Parathyroid adenoma (tissue), 2 donors: ENCODE measurements at regions not wholly inside any gene's neighbourhood (a gene's known extent, or its start where the extent isn't known, plus 50 kb on each side); places are given as distances from the start of the nearest gene placed in this dataset.
"Not testable (repeated sequence)": the region's sequence is repeated elsewhere in the genome, so short reads cannot be mapped to it uniquely, and the experiment has no call there.

Experiments used
- H2AFZ ChIP-seq: fragments of 300-600 bp; sonication (generic); one replicate; pipeline ENCODE4 v1.7.0; 2017; ENCODE audit warnings: antibody characterized with exemption, mild to moderate bottlenecking
- H3K27ac ChIP-seq: fragments of 300-600 bp; sonication (generic); one replicate; pipeline ENCODE4 v1.7.0; 2017
- H3K27me3 ChIP-seq: fragments of 300-600 bp; sonication (generic); one replicate; pipeline ENCODE4 v1.7.0; 2017; ENCODE audit warnings: low read length; ENCODE audit not compliant: control insufficient read depth, insufficient read depth
- H3K36me3 ChIP-seq: fragments of 300-600 bp; sonication (generic); one replicate; pipeline ENCODE4 v1.7.0; 2017; ENCODE audit warnings: low read length; ENCODE audit not compliant: control insufficient read depth, insufficient read depth
- H3K4me1 ChIP-seq: fragments of 300-600 bp; sonication (generic); one replicate; pipeline ENCODE4 v1.7.0; 2017; ENCODE audit warnings: control low read depth
- H3K4me2 ChIP-seq: fragments of 300-600 bp; sonication (generic); one replicate; pipeline ENCODE4 v1.7.0; 2017; ENCODE audit warnings: low read length
- H3K4me3 ChIP-seq: fragments of 300-600 bp; sonication (generic); one replicate; pipeline ENCODE4 v1.7.0; 2017; ENCODE audit warnings: low read depth, low read length
- H3K79me2 ChIP-seq: fragments of 300-600 bp; sonication (generic); one replicate; pipeline ENCODE4 v1.7.0; 2017; ENCODE audit warnings: control low read depth
- H3K9ac ChIP-seq: fragments of 300-600 bp; sonication (generic); one replicate; pipeline ENCODE4 v1.7.0; 2017; ENCODE audit warnings: mild to moderate bottlenecking
- H3K9me3 ChIP-seq: fragments of 300-600 bp; sonication (generic); one replicate; pipeline ENCODE4 v1.7.0; 2017; ENCODE audit warnings: low read length; ENCODE audit not compliant: control insufficient read depth
- CTCF ChIP-seq: fragments of 300-600 bp; sonication (generic); IDR thresholded peaks from one replicate; pipeline ENCODE4 v1.7.0; 2017; ENCODE audit warnings: antibody characterized with exemption, mild to moderate bottlenecking
- donor health status: primary hyperparathyroidism.

DNA sequence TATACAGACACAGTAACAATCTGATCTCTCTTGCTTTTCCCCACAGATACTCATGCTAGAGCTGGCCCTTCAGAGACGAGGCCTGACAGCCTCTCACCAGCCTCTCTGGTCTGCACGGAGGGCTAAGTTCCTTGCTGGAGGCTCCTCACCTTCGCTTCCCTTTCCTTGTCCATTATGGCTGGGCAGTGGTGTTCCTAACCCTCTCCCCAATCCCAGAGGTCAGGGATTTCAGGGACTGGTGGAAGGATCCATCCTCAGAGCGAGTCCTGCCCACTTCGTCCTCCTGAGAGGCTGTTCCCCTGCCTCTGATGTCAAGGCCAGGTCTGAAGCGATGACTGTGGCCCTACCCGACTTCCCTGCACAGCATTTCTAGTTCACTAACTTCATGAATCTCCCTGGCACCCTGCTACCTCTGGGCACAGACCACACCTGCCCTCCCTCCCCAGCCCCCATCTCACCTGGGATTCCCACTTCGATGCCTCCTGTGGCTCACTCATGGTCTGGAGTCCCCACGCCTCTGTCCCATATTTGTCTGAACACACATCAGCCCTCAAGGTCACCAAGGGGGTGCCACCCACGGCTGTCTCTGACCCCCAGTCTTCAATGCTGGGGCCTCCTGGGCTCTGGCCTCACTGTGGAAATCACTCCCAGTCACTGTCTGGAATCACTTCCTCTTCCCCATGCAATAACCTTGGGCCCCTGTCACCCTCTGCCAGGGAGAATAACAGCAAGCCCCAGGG is 124.9 kb upstream of the PRR20G start:
- no peak overlapping the region for H2AFZ ChIP-seq
- no peaks in the 10 kb centered on the region for H3K4me1 ChIP-seq
- H3K36me3 ChIP-seq = no peaks in the 10 kb centered on the region
- no peak overlapping the region for H3K4me2 ChIP-seq
- no peak overlapping the region for H3K9ac ChIP-seq
- no peak for TF ChIP-seq CTCF
- H3K9me3 ChIP-seq = no peaks in the 10 kb centered on the region
- no peaks in the 10 kb centered on the region for H3K79me2 ChIP-seq
- H3K27me3 ChIP-seq = no peaks in the 10 kb centered on the region
- H3K27ac ChIP-seq = no peak overlapping the region
- no peak overlapping the region for H3K4me3 ChIP-seq

DNA sequence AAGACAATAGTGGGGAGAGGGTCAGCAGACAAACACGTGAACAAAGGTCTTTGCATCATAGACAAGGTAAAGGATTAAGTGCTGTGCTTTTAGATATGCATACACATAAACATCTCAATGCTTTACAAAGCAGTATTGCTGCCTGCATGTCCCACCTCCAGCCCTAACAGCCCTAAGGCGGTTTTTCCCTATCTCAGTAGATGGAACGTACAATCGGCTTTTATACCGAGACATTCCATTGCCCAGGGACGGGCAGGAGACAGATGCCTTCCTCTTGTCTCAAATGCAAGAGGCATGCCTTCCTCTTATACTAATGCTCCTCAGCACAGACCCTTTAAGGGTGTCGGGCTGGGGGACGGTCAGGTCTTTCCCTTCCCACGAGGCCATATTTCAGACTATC is 124.0 kb upstream of the PRR20G start:
- H2AFZ ChIP-seq, H3K27ac ChIP-seq, H3K9ac ChIP-seq, H3K4me3 ChIP-seq, H3K4me2 ChIP-seq, H3K27me3 ChIP-seq, H3K4me1 ChIP-seq, H3K36me3 ChIP-seq, H3K9me3 ChIP-seq, H3K79me2 ChIP-seq: not testable (repeated sequence)

DNA sequence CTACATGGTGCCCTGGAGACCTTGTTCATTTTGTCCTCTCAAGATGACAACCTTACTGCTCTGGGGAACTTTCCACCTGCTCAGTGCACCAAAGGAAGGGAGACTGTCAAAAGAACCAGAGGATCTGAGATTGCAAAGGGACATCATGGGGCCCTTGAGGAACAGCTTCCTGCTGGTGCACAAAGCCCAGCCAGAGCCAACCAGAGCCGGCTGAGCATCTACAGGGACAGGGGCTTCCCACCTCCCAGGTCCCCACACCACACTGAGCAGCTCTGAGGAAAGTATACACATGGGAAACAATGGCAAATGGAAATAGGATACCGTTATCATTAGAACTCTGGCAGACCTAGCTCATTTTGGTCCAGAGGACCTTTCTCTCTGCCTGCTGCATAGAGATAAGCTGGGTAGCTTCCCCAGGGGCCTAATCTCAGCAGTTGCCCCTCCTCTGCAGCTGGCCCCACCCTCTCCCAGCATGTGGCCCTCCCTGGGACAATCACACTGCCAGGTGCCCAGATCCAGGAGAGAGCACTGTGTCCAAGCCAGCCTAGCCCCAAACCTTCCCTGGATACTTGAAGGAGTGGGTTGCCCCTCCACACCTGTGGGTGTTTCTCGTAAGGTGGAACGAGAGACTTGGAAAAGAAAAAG is 123.4 kb upstream of the PRR20G start:
- Histone ChIP-seq H3K36me3 (no peaks in the 10 kb centered on the region), H3K27me3 (no peaks in the 10 kb centered on the region), H3K9me3 (no peaks in the 10 kb centered on the region), H3K9ac (no peak overlapping the region), H3K4me2 (no peak overlapping the region), H3K4me3 (no peak overlapping the region), H3K27ac (no peak overlapping the region), H2AFZ (no peak overlapping the region), H3K4me1 (no peaks in the 10 kb centered on the region), H3K79me2 (no peaks in the 10 kb centered on the region)
- no peak for TF ChIP-seq CTCF

DNA sequence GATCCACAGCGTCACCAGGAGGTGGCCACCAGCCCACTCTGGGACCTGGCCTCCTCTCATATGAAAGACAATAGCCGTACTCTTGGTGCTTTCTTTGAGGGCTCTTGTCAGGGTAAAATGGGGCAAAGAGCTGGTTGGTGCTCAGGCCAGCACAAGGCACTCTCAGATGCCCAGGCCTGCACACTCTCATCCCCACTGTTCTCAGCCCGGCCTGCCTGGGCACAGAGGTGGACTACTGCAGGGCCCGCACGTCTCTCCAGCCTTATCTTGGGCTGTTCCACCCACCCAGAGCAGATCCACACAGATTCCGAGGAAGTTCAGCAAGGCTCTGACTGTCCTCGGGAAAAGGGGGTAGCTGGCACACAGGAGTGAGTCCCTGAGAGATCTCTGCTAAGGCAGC is 122.8 kb upstream of the PRR20G start:
- Histone ChIP-seq H3K9ac (no peak overlapping the region), H3K4me1 (no peaks in the 10 kb centered on the region), H3K9me3 (no peaks in the 10 kb centered on the region), H3K36me3 (no peaks in the 10 kb centered on the region), H3K4me3 (no peak overlapping the region), H3K4me2 (no peak overlapping the region), H3K27me3 (no peaks in the 10 kb centered on the region), H2AFZ (no peak overlapping the region), H3K27ac (no peak overlapping the region), H3K79me2 (no peaks in the 10 kb centered on the region)
- no peak for TF ChIP-seq CTCF

DNA sequence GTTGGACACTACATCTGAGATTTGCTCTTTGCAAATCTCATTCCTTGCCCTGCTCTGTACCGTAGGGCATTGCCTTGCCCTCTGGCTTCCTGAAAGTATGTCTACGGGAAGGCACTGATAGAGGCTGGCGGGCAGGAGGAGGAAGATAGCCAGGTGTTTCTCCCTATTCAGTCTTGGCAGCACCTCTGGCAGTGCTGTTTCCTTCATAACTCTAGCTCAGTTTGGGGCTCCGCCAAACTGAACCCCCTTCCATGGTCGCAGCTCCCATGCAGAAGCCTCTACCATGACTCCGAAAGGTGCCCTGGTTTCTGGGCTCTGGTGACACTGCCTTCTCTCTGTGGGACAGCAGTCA is 122.3 kb upstream of the PRR20G start:
- H3K4me3 ChIP-seq = no peak overlapping the region
- H2AFZ ChIP-seq = no peak overlapping the region
- no peaks in the 10 kb centered on the region for H3K27me3 ChIP-seq
- TF ChIP-seq CTCF = no peak
- H3K36me3 ChIP-seq = no peaks in the 10 kb centered on the region
- H3K4me2 ChIP-seq = no peak overlapping the region
- no peaks in the 10 kb centered on the region for H3K9me3 ChIP-seq
- no peaks in the 10 kb centered on the region for H3K4me1 ChIP-seq
- no peak overlapping the region for H3K9ac ChIP-seq
- H3K27ac ChIP-seq = no peak overlapping the region
- H3K79me2 ChIP-seq = no peaks in the 10 kb centered on the region
